ENCODE measurements at regions not wholly inside any gene's neighbourhood (a gene's known extent, or its start where the extent isn't known, plus 50 kb on each side); places are given as distances from the start of the nearest gene placed in this dataset.

DNA sequence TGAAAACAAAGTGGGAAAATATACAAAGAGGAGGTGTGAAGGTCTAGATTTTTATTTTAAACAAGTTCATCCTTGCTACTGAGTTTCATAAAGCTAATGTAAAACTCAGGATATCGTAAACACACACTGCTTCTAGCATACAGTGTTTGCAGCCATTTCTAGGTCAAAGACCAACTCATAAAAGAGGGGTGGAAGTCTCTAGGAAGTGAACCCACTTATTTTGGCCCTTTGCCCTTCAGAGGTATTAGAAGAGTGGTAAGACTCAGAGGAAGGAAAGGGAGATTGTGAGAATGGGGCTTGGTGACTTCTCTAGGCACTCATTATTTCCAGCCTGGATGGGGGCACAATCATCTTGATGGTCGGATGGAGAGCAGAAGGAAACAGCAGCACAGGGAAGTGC is 91.2 kb downstream of the TNFSF18 start:
- Histone ChIP-seq H3K4me3 (no peak overlapping the region), H3K36me3 (no peaks in the 10 kb centered on the region), H3K27me3 (no peaks in the 10 kb centered on the region), H3K27ac (peak overlapping the region; percentile 3), H3K4me1 (no peaks in the 10 kb centered on the region), H3K9me3 (no peaks in the 10 kb centered on the region), H3K9ac (ENCODE audit: low read depth in 2 of 2, low read length in 2 of 2) (peak overlapping the region in 1 of 2 donors; percentile 32)
- DNase-seq: peak; percentile 30
- TF ChIP-seq, protein P1, sequence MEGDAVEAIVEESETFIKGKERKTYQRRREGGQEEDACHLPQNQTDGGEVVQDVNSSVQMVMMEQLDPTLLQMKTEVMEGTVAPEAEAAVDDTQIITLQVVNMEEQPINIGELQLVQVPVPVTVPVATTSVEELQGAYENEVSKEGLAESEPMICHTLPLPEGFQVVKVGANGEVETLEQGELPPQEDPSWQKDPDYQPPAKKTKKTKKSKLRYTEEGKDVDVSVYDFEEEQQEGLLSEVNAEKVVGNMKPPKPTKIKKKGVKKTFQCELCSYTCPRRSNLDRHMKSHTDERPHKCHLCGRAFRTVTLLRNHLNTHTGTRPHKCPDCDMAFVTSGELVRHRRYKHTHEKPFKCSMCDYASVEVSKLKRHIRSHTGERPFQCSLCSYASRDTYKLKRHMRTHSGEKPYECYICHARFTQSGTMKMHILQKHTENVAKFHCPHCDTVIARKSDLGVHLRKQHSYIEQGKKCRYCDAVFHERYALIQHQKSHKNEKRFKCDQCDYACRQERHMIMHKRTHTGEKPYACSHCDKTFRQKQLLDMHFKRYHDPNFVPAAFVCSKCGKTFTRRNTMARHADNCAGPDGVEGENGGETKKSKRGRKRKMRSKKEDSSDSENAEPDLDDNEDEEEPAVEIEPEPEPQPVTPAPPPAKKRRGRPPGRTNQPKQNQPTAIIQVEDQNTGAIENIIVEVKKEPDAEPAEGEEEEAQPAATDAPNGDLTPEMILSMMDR (IDR thresholded peaks at IDR 0.05): no peak
- intact Hi-C loops (cut with DNase I): no loop called here

DNA sequence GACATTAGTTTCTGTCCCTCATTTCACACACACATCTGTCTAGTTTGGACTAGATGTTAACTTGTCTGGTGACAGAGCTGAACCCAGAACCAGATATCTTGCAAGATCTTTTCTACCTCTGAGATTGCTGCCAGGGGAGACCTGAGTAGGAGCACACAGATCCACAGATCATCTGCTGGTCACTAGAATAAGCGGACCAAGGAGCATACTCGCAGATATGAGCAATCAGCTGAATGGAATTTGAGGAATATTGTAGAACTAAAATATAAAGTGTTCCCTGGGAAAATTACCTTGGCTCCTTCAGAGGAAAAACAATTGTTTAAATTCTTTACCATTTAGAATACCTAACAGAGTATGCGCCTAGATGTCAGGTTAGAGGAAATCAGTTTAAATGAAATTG is 90.7 kb downstream of the TNFSF18 start:
- intact Hi-C loops (cut with DNase I): no loop called here
- Histone ChIP-seq H3K9me3 (no peaks in the 10 kb centered on the region), H3K9ac (ENCODE audit: low read depth in 2 of 2, low read length in 2 of 2) (peak overlapping the region in 1 of 2 donors; percentile 32), H3K4me3 (no peak overlapping the region), H3K27me3 (no peaks in the 10 kb centered on the region), H3K4me1 (no peaks in the 10 kb centered on the region), H3K36me3 (no peaks in the 10 kb centered on the region), H3K27ac (peak overlapping the region; percentile 3)
- TF ChIP-seq, protein P1 (IDR thresholded peaks at IDR 0.05): no peak
- DNase-seq: no peak

DNA sequence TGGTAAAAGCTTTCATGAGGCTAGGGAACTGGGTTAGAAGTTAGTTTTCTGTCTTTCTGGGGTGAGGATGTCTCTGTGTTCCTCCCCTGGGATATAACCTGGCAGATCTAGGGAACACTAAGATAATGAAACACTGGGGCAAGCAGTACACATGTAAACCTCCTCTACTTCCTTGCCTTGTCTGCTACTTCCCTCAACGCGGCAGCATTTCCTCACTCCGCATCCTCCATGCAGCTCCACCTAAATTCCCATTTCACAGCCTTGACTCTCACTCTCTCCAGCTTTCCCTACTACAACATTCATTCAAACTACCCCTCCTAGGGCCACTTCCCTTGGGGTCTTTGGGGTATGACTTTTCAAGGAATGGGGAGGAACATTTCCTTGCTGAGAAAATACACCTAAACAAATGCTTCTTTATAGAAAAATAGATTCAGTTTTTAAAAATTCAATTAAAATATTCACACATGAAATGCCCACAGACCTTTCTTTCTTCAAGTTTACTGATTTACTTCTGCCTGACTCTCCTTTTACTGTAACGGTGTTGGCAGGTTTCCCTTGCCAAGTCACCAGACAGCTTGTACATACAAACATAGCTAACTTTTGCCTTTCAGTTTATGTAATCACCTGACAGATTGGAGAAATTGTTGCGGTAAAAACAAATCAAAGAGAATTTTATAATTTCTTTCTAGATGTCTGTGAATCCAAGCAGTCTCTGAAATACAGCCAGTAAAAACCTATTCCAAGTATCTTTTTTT is 90.1 kb downstream of the TNFSF18 start:
- H3K9me3 ChIP-seq: no peaks in the 10 kb centered on the region
- no peaks in the 10 kb centered on the region for H3K27me3 ChIP-seq
- TF ChIP-seq, protein P1 (IDR thresholded peaks at IDR 0.05): no peak
- peak overlapping the region in 1 of 2 donors; percentile 32 for H3K9ac ChIP-seq (ENCODE audit: low read depth in 2 of 2, low read length in 2 of 2)
- peak; percentile 47 for DNase-seq
- H3K4me1 ChIP-seq: no peaks in the 10 kb centered on the region
- no peaks in the 10 kb centered on the region for H3K36me3 ChIP-seq
- no peak overlapping the region for H3K4me3 ChIP-seq
- intact Hi-C loops (cut with DNase I): no loop called here
- no peak overlapping the region for H3K27ac ChIP-seq

DNA sequence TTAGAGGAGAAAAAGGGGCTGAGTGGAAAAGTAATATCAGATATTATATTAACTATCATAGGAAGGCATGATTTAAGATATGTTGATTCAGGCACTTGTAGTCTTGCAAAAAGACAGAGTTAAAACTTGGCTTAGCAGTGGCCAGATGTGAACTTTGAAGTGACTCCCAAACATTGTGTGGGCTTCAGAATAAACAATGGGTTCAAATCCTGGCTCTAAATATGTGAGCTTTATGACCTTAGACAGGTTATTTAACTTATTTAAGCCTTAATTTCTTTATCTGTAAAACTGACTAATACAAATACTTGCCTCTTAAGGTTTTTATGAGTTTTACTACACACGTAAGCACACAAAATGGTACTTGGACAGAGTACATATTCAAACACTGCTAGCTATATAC is 85.9 kb downstream of the TNFSF18 start:
- H3K9ac ChIP-seq (ENCODE audit: low read depth in 2 of 2, low read length in 2 of 2): no peak overlapping the region
- H3K27ac ChIP-seq: no peak overlapping the region
- TF ChIP-seq, protein P1 (IDR thresholded peaks at IDR 0.05): no peak
- H3K36me3 ChIP-seq: no peaks in the 10 kb centered on the region
- H3K4me3 ChIP-seq: no peak overlapping the region
- no peak for DNase-seq
- no peaks in the 10 kb centered on the region for H3K9me3 ChIP-seq
- no peaks in the 10 kb centered on the region for H3K27me3 ChIP-seq
- intact Hi-C loops (cut with DNase I): no loop called here
- no peaks in the 10 kb centered on the region for H3K4me1 ChIP-seq

DNA sequence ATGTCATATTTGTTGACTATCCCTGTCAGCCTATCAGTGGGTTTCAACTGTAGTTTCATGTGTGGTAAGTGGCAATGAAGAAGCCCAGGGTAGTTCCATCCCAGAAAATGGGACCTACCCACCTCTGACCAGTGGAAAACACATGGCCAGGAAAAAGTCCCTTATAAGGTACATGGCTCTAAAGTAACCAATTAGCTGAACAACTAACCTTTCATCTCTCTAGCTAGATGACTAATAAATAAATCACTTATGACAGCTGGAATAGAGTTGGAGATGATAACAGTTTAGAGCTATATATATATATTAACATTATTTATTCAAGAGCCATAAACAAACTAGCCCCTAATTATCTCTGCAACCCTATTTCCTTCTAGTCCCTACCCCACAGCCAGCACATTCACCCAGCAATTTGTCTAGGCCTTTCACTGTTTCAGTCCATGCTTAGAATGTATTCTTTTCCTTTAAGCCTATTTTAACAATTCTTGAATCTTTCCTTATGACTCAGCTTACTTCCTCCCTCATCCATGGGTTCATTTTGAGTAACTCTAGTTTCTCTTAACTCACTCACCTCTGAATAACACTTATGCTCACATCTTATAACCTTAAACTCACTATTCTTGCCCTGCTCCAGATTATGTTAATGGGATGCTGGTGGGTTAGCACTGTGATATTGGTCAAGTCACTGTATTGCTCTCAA is 83.7 kb downstream of the TNFSF18 start:
- no peaks in the 10 kb centered on the region for H3K36me3 ChIP-seq
- no peaks in the 10 kb centered on the region for H3K9me3 ChIP-seq
- no peak for DNase-seq
- no peaks in the 10 kb centered on the region for H3K27me3 ChIP-seq
- no peak overlapping the region for H3K27ac ChIP-seq
- intact Hi-C loops (cut with DNase I): no loop called here
- no peaks in the 10 kb centered on the region for H3K4me1 ChIP-seq
- H3K9ac ChIP-seq (ENCODE audit: low read depth in 2 of 2, low read length in 2 of 2): no peak overlapping the region
- H3K4me3 ChIP-seq: no peak overlapping the region
- TF ChIP-seq, protein P1 (IDR thresholded peaks at IDR 0.05): no peak

All from colonic mucosa (tissue), 4 donors.